ENCODE measurements at regions not wholly inside any gene's neighbourhood (a gene's known extent, or its start where the extent isn't known, plus 50 kb on each side); places are given as distances from the start of the nearest gene placed in this dataset.
A peak's percentile ranks its signal among the peaks of the same experiment; 100 is the strongest.
"Not testable (repeated sequence)": the region's sequence is repeated elsewhere in the genome, so short reads cannot be mapped to it uniquely, and the experiment has no call there.

- DNase-seq (ENCODE audit: insufficient read length, low spot score), result no peak
- no peak for TF ChIP-seq PAX5 (IDR thresholded peaks at IDR 0.05; ENCODE audit: insufficient read depth, low read length, severe bottlenecking)
- TF ChIP-seq POU2F2 (IDR thresholded peaks at IDR 0.05; ENCODE audit: low read depth, low read length), result no peak
- FAIRE-seq, result no peak
Observed at GRCh38 chr6:834866-835265, 141.9 kb upstream of the EXOC2 start.

DNA sequence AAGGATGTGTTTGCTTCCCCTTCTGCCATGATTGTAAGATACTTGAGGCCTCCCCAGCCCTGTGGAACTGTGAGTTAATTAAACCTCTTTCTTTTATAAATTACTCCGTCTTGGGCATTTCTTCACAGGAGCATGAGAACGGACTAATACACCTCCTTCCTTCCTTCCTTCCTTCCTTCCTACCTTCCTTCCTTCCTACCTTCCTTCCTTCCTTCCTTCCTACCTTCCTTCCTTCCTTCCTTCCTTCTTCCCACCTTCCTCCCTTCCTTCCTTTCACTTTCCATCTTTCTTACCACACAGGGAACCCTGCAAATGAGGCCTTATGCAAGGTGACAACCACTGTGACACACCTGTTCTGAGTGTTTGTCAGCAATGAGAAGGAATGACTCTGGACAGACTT lies 141.3 kb upstream of the EXOC2 start:
- no peak for DNase-seq (ENCODE audit: insufficient read length, low spot score)
- peak; percentile 92 for FAIRE-seq
- no peak for TF ChIP-seq POLR2A (IDR thresholded peaks at IDR 0.05; ENCODE audit: low read depth, low read length)

DNA sequence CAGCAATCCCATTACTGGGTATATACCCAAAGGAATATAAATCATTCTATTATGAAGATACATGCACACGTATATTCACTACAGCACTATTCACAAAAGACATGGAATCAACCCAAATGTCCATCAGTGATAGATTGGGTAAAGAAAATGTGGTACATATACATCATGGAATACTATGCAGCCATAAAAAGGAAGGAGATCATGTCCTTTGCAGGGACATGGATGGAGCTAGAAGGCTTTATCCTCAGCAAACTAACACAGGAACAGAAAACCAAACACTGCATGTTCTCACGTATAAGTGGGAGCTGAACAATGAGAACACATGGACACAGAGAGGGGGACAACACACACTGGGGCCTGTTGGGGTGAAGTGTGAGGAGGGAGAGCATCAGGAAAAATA lies 139.9 kb upstream of the EXOC2 start:
- DNase-seq (ENCODE audit: insufficient read length, low spot score); FAIRE-seq: not testable (repeated sequence)

DNA sequence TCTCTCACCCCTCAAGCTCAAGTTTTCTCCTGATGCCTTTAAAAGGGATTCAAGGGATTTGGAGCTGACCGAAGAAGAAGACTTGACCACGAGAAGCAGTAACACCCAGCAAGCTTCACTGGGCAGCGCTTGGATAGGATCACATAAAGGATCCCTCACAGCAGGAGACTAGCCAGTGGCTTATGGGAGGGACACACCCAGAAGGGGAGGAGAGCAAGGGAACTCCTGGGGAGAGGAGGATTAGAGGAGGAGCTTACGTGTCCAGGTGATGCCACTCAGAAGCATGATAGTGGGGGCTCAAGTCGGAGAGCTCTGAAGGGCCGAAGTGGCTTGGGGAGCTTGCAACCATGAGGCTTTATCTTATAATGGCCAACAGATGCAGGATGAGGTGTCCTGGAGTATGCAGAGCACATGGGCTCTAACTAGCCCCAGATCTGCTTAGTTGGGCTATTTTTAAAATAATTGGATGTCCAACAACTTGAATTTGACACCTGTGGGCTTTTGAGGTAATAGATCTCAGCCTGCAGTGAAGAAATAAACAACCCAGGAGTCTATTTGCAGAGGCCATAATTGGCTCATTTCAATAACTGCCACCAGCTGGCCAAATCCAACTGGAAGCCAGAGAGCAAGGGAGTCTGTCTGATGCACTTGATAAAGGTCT lies 137.9 kb upstream of the EXOC2 start:
- DNase-seq (ENCODE audit: insufficient read length, low spot score) (no peak), FAIRE-seq (no peak)
- TF ChIP-seq POU2F2 (IDR thresholded peaks at IDR 0.05; ENCODE audit: low read depth, low read length) (no peak), POLR2A (IDR thresholded peaks at IDR 0.05; ENCODE audit: low read depth, low read length) (no peak), TAF1 (IDR thresholded peaks at IDR 0.05; ENCODE audit: low read depth, low read length) (no peak), PAX5 (IDR thresholded peaks at IDR 0.05; ENCODE audit: insufficient read depth, low read length, severe bottlenecking) (no peak), SPI1 (IDR thresholded peaks at IDR 0.05; ENCODE audit: low read depth, low read length) (no peak), POLR2AphosphoS5 (IDR thresholded peaks at IDR 0.05; ENCODE audit: low read depth, low read length) (no peak)

GRCh38 chr6:829656-830055 lies 136.7 kb upstream of the EXOC2 start:
- FAIRE-seq (no peak), DNase-seq (ENCODE audit: insufficient read length, low spot score) (no peak)
- TF ChIP-seq SPI1 (IDR thresholded peaks at IDR 0.05; ENCODE audit: low read depth, low read length) (no peak), POLR2AphosphoS5 (IDR thresholded peaks at IDR 0.05; ENCODE audit: low read depth, low read length) (no peak), PAX5 (IDR thresholded peaks at IDR 0.05; ENCODE audit: insufficient read depth, low read length, severe bottlenecking) (no peak), POU2F2 (IDR thresholded peaks at IDR 0.05; ENCODE audit: low read depth, low read length) (no peak), TAF1 (IDR thresholded peaks at IDR 0.05; ENCODE audit: low read depth, low read length) (no peak), POLR2A (IDR thresholded peaks at IDR 0.05; ENCODE audit: low read depth, low read length) (no peak)

DNA sequence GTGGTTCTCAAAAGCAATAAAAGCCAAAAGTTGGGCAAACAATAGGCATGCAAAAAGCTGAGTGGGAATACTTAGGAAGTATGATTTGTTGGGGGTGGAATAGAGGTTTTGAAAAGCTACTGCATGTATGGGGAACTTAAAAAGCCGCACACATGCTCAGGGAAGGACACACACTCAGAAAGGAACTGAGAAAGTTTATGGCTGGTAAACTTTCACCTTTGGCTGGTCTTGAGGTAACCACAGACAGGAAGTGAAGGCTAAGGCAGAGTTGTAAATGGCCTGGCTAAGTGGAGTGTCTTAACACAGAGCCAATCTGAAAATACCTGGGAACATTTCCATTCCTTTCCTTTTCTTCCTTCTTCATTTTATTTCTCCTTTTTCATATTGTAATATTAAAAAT lies 134.5 kb upstream of the EXOC2 start:
- FAIRE-seq (no peak), DNase-seq (ENCODE audit: insufficient read length, low spot score) (peak; percentile 6)
- TF ChIP-seq SPI1 (IDR thresholded peaks at IDR 0.05; ENCODE audit: low read depth, low read length), result peak; percentile 52; the same call in 1 of the 2 replicates
- TF ChIP-seq POLR2AphosphoS5 (IDR thresholded peaks at IDR 0.05; ENCODE audit: low read depth, low read length), result no peak

- TF ChIP-seq POLR2A (IDR thresholded peaks at IDR 0.05; ENCODE audit: low read depth, low read length) (no peak), TAF1 (IDR thresholded peaks at IDR 0.05; ENCODE audit: low read depth, low read length) (no peak), PAX5 (IDR thresholded peaks at IDR 0.05; ENCODE audit: insufficient read depth, low read length, severe bottlenecking) (no peak), POLR2AphosphoS5 (IDR thresholded peaks at IDR 0.05; ENCODE audit: low read depth, low read length) (no peak), SPI1 (IDR thresholded peaks at IDR 0.05; ENCODE audit: low read depth, low read length) (no peak), POU2F2 (IDR thresholded peaks at IDR 0.05; ENCODE audit: low read depth, low read length) (no peak)
- FAIRE-seq (no peak), DNase-seq (ENCODE audit: insufficient read length, low spot score) (no peak)
Observed at GRCh38 chr6:819122-819521, 126.2 kb upstream of the EXOC2 start.

DNA sequence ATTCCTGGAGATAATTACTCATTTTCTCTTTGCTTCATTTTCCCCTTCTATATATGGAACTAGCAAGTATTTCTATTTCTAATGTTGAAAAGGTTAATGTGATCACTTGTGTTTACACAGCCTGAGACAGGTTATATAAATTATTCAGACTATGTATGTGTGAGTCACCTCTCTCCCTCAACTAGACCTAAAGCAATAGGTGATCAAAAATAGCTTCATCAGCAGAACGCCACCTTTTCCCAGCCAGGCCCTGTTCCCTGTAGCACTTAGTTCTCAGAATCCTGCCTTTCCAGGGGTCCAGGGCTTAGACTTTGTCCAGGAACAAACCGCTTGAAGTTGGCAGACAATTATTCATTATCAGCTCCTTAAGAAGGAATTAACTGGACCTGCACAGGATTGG lies 125.3 kb upstream of the EXOC2 start:
- no peak for TF ChIP-seq POLR2AphosphoS5 (IDR thresholded peaks at IDR 0.05; ENCODE audit: low read depth, low read length)
- no peak for TF ChIP-seq TAF1 (IDR thresholded peaks at IDR 0.05; ENCODE audit: low read depth, low read length)
- TF ChIP-seq POLR2A (IDR thresholded peaks at IDR 0.05; ENCODE audit: low read depth, low read length), result no peak
- TF ChIP-seq PAX5 (IDR thresholded peaks at IDR 0.05; ENCODE audit: insufficient read depth, low read length, severe bottlenecking), result no peak
- no peak for TF ChIP-seq POU2F2 (IDR thresholded peaks at IDR 0.05; ENCODE audit: low read depth, low read length)
- TF ChIP-seq SPI1 (IDR thresholded peaks at IDR 0.05; ENCODE audit: low read depth, low read length), result no peak
- DNase-seq (ENCODE audit: insufficient read length, low spot score), result no peak
- no peak for FAIRE-seq

DNA sequence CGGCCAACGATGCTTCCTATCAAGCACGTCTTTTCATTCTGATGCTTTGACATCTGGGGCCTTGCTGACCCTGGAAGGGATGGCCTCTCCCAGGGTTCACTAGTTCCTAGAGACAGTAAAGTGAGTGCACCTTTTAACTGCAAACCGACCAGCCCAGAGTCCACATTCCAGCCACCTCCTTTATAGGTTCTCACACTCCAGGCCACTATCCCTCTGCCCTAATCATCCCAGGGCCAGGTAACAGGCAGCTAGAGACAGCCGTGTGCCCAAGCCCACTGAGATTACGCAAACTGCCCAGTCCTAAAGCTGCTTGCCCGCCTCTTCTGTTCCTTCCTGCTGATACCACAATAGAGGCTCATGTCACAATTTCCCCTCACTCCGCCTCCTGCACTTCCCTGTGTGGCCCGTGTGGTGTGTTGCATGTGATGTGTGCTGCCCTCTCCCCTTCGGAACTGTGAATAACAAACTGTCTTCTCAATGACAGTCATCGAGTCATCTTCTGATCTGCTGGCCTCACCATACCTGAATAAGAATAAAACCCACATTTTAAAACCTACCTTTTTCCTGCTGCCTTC lies 123.7 kb upstream of the EXOC2 start:
- DNase-seq (ENCODE audit: insufficient read length, low spot score), result no peak
- no peak for FAIRE-seq

DNA sequence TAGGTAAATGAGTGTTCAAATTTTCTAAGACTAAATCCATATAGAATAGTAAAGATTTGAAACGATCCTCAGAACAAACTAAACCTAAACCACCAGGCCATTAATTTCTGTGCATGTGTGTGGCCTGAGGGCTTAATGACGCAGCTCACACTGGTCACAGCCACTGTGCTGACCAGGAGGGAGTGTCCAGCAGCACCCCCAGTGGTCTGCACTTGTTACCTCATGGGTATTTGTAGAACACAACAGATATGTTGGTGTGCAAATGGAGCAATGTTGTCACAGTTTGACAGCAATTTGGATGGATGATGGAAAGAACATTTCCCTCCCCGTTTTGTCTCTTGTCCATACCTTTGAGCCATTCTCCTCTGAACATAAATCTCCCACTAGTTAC lies 122.4 kb upstream of the EXOC2 start:
- FAIRE-seq, result peak; percentile 64
- no peak for DNase-seq (ENCODE audit: insufficient read length, low spot score)
- no peak for TF ChIP-seq POU2F2 (IDR thresholded peaks at IDR 0.05; ENCODE audit: low read depth, low read length)
- no peak for TF ChIP-seq TAF1 (IDR thresholded peaks at IDR 0.05; ENCODE audit: low read depth, low read length)
- no peak for TF ChIP-seq SPI1 (IDR thresholded peaks at IDR 0.05; ENCODE audit: low read depth, low read length)
- no peak for TF ChIP-seq PAX5 (IDR thresholded peaks at IDR 0.05; ENCODE audit: insufficient read depth, low read length, severe bottlenecking)
- TF ChIP-seq POLR2A (IDR thresholded peaks at IDR 0.05; ENCODE audit: low read depth, low read length), result no peak
- TF ChIP-seq POLR2AphosphoS5 (IDR thresholded peaks at IDR 0.05; ENCODE audit: low read depth, low read length), result no peak

More for the DNA sequence above, 123.7 kb upstream of the EXOC2 start:
- no peak for TF ChIP-seq POLR2A (IDR thresholded peaks at IDR 0.05; ENCODE audit: low read depth, low read length)
- TF ChIP-seq POLR2AphosphoS5 (IDR thresholded peaks at IDR 0.05; ENCODE audit: low read depth, low read length), result no peak
- no peak for TF ChIP-seq PAX5 (IDR thresholded peaks at IDR 0.05; ENCODE audit: insufficient read depth, low read length, severe bottlenecking)
- no peak for TF ChIP-seq TAF1 (IDR thresholded peaks at IDR 0.05; ENCODE audit: low read depth, low read length)
- TF ChIP-seq POU2F2 (IDR thresholded peaks at IDR 0.05; ENCODE audit: low read depth, low read length), result no peak
- no peak for TF ChIP-seq SPI1 (IDR thresholded peaks at IDR 0.05; ENCODE audit: low read depth, low read length)
